Endothelial cell of hepatic sinusoid (primary cell): ENCODE measurements at regions not wholly inside any gene's neighbourhood (a gene's known extent, or its start where the extent isn't known, plus 50 kb on each side); places are given as distances from the start of the nearest gene placed in this dataset.
"Not testable (repeated sequence)": the region's sequence is repeated elsewhere in the genome, so short reads cannot be mapped to it uniquely, and the experiment has no call there.

Experiments
- in situ Hi-C: cut with HindIII; loops from 2 replicates; pipeline ENCODE4 v1.10.0; 2017; ENCODE audit warnings: low sequenced_read_pairs

DNA sequence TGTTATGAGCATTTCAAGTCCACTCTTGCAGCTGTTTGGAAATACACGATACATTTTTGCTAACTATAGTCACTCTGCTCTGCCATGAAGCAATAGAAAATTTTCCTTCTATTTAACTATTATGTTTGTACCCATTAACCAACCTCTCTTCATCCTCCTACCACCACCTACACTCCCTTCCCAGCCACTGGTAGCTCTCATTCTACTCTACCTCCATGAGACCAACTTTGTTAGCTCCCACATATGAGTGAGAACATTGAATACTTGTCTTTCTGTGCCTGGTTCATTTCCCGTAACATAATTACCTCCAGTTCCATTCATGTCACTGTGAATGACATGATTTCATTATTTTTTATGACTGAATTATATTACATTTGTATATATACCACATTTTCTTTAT is 505.9 kb upstream of the CCNG1 start:
- in situ Hi-C loops = no loop called here

GRCh38 chr5:162939991-162940390 is 497.4 kb upstream of the CCNG1 start:
- in situ Hi-C loops = no loop called here

DNA sequence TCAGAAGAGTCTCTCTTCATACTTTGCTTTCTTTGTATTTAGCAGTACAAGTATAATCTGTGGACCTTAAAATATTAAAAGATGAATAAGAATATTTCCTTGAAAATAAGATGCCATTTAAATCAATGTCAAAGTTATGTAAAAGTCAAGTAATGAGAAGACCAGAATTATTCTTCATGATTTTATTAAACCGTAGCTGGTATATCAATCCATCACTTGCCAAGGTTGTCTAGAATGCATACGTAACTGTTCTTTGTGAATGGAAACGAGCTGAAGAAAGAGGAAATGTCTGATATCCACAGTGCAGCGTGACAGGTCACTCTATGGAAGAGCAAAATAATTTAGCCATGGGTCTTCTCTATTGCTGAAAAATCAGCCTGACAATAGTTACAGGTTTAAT is 488.7 kb upstream of the CCNG1 start:
- in situ Hi-C loops = no loop called here

- in situ Hi-C loops = no loop called here
Observed at GRCh38 chr5:162956570-162956969, 480.8 kb upstream of the CCNG1 start.

GRCh38 chr5:162964144-162964543 is 473.3 kb upstream of the CCNG1 start:
- in situ Hi-C loops = not testable (repeated sequence)

GRCh38 chr5:162990063-162990462 is 447.3 kb upstream of the CCNG1 start:
- in situ Hi-C loops = no loop called here

DNA sequence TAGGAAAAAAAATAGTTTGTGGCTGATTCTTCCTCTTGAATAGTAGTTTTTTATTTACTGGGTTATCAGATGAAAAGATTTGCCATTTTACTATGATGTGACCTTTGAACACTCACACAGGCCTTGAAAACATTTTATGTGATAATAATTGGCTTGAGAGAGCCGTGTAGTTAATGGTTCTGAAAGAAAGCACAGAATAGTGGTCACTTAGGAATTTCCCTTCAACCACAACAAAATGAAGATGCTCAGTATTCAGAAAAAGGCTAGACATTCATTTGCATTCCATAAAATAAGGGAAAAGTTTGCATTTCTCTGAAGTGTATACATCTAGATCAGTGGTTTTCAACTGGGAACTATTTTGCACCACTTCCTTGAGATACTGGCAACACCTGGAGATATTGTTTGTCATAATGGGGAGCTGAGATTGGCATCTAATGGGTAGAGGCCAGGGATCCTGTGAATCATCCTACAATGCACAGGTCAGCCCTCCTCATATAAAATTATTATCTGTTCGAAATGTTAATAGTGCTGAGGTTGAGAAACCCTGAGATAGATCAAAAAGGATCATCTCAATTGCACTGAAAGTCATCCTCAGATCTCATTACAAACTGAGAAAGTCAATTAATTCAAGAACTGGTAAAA is 446.4 kb upstream of the CCNG1 start:
- in situ Hi-C loops = no loop called here

GRCh38 chr5:162995568-162995967 is 441.8 kb upstream of the CCNG1 start:
- in situ Hi-C loops = no loop called here

DNA sequence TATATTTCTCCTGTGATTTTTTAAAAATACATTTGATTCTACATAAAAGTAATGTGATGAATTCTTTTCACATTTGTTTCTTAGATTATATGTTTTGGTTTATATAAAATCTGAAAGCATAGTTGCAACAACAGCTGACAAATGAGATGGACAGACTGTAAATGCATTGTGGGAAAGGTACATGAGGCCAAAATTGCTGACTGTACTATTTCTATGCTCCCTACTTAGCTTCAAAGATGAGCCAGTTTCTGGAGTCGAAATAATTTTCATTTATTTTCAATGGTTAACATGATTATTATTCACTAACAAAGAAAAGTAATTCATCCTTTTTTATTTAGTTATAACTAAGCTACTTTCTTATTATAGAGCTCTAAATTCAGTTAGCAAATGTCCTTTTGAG is 441.3 kb upstream of the CCNG1 start:
- in situ Hi-C loops = no loop called here

- in situ Hi-C loops = no loop called here
Observed at GRCh38 chr5:163005949-163006348, 431.4 kb upstream of the CCNG1 start.

GRCh38 chr5:163022582-163023128 is 414.7 kb upstream of the CCNG1 start:
- in situ Hi-C loops = no loop called here

- in situ Hi-C loops = no loop called here
Observed at GRCh38 chr5:163023846-163024245, 413.5 kb upstream of the CCNG1 start.

DNA sequence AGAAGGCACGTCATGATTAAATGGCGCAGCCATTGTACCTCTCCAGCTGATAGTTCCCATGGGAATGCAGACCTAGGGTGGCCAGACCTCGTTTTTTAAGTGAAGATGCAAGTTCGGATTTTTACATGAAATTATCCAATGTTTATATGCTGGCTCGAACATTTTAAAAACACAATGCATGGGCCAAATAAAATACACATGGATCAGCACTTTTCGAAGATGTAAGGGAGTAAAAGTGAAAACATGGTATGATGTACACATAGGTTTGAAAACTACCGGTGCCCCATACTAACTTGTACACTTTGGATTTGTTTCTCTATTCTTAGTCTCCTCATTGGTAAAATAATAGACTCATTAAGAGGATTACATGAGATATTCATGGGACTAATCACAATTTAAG is 412.5 kb upstream of the CCNG1 start:
- in situ Hi-C loops = no loop called here

DNA sequence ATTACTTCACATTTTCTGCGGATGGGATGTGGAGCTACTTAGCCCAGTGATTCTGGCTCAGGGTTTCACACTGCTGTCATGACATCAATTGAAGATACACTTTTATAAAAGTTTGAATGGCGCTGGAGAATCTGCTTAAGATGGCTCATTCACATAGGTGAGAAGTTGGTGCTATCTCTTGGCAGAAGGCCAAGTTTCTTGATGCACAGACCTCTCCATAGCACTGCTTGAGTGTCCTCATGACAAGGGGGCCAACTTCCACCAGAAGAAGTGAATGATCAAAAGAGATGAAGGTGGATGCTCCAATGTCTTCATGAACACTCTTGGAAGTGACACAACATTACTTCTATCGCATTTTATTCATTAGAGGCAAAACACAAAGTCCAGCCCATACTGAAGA is 403.7 kb upstream of the CCNG1 start:
- in situ Hi-C loops = no loop called here

DNA sequence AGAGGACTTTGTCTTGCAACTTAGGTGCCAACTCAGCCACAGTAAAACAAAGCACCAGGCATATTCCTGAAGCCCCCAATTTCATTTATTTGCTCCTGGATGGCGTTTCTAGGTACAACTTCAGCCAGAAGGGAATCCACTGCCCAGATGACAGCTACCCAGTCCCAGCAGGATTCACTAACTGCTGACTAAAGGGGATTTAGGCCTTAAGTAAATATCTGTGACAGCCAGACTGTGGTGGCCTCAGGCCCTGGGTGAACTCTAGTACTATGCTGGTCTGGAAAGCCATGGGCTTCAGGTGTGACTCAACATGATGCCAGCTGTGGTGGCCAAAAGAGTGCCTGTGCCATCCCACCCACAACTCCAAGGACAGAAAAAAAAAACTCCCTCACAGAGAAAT is 396.1 kb upstream of the CCNG1 start:
- in situ Hi-C loops = no loop called here

GRCh38 chr5:163079618-163080017 is 357.8 kb upstream of the CCNG1 start:
- in situ Hi-C loops = no loop called here

DNA sequence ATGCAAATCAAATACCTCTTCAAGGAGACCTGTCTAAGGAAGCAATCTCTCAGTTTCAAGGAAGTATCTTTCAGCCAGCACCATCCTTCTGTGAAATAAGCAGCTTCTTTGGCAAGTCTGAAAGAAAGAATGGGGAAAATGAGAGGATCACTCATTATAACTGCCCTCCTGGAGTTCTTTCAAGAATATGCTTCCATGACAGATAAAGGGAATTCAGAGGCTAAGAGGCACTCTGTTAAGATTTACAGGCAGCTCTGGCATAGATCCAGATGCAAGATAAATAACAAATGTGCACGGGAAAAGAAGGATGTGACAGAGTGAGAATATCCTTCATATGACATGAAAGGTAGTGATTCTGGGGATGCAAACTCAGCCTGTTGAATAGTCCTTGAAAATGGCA is 348.2 kb upstream of the CCNG1 start:
- in situ Hi-C loops = no loop called here

DNA sequence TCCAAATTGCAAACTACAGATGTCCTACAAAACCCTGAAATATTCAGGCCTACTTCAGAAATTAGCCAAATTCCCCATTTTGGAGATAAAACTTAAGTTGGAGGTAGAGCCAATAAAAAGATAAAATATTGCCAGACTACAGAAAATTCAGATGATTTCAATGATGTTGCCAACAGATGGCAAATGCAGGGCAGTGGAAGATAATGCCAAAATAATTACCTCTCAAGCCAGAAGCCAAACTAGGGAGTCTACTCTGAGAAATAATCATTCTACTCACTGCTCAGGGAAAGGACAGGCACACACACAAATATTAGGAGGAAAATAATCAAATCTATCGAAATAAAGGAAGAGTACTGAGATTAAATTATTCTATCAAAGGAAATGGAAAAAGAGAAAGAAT is 347.5 kb upstream of the CCNG1 start:
- in situ Hi-C loops = no loop called here

DNA sequence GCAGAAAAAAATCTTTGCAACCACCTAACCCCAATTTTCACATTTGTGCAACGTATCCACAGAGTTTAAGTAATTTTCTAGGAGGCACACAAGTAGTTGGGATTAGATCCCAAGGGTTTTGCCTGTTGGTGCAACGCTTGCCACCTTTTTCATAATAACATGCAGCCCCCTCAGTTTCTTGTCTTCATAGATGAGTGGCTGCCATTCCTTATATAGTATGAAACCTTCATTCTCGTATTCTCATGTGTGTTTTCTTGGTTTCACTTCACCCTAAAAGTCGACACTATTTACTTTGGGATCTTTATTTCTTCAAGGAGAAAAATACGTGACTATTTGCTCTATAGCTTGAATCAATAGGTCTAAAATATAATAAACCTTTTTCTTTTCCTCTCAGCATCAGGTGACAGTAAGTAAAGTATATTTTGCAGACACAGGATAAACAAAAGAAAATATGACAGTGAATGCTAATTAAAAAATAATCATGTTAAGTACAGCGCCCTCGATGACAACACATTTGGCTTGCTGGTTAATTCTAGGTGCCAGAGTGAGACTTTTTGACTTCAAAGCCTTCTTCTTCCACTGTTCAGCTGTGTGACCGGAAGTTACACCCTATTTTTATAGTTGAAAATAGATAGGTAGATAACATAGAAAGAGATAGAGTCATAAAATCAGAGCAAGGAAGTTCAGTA is 342.8 kb upstream of the CCNG1 start:
- in situ Hi-C loops = no loop called here

GRCh38 chr5:163104464-163104863 is 332.9 kb upstream of the CCNG1 start:
- in situ Hi-C loops = no loop called here

DNA sequence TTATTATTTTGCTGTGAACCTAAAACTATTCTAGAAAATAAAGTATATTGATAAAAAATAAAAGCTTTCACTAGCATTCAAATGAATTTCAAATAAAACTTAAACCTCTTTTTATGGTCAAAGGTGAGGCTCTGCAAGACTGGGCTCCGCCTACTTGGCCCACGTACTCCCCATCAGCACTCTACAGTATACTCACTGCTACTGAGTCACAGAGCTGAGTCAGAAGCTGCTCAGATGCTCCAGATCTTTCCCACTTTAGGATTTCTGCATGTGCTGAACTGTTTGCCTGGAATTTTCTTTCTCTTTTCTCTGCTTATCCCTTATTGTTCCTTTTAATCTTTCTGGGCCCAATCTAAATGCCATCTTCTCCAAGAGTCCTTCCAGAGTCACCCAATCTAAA is 331.9 kb upstream of the CCNG1 start:
- in situ Hi-C loops = no loop called here

DNA sequence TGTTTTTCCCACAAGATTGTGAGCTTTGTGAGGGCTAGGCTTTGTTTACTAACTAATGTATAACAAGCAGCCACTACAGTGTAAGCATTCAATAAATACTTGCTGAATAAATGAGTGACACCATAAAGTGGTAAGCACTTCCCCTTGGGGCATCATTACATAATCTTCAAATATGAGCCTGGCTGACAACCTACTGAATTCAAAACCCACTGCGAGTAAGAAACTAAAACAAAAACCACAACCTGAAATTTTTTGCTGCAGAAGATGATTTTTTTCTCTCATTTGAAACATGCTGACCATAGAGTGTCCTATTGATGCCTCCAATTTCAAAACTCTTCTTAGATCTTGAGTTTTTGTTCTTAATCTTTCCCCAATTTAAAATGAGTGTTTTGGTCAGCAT is 331.3 kb upstream of the CCNG1 start:
- in situ Hi-C loops = no loop called here

DNA sequence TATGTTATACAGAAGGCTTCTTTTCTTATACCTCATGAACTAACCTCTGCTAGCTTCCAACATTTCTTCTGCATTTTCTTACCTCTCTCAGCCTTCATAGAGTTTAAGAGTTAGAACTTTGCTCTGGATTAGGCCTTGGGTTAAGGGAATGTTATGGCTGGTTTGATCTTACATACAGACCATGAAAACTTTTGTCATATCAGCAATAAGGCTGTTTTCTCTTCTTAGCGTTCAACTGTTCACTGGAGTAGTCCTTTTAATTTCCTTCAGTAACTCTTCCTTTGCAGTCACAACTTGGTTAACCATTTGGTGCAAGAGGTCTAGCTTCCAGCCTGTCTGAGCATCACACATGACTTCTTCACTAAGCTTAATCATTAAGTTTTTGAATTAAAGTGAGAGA is 329.0 kb upstream of the CCNG1 start:
- in situ Hi-C loops = no loop called here
